CD14-positive monocyte (primary cell): ENCODE measurements at regions not wholly inside any gene's neighbourhood (a gene's known extent, or its start where the extent isn't known, plus 50 kb on each side); places are given as distances from the start of the nearest gene placed in this dataset.

Source experiments
- DNase-seq, 3 donors: peaks; one replicate each; pipeline ENCODE4 v3.0.0-alpha.2; 2011 to 2022
- H2AFZ ChIP-seq: 2 replicates; pipeline ENCODE4 v1.6.0; 2012; ENCODE audit warnings: mild to moderate bottlenecking, low read depth, low read length, inconsistent platforms; ENCODE audit not compliant: insufficient read depth, poor library complexity, severe bottlenecking
- H3K27ac ChIP-seq, 2 donors: 1 replicate in 1 of 2; 2 replicates in 1 of 2; pipeline ENCODE4 v1.5.1; 2012 to 2013; ENCODE audit warnings: low read length in 2 of 2, control low read depth in 1 of 2, inconsistent platforms in 1 of 2, low read depth in 1 of 2, mild to moderate bottlenecking in 1 of 2
- H3K27me3 ChIP-seq, 2 donors: one replicate each; pipeline versions ENCODE4 v1.6.0 to v1.6.1; 2011 to 2013; ENCODE audit warnings: low read length in 2 of 2; ENCODE audit not compliant: control insufficient read depth in 2 of 2, insufficient read depth in 2 of 2
- H3K36me3 ChIP-seq, 2 donors: replicated peaks in 1 of 2; 1 replicate in 1 of 2; 2 replicates in 1 of 2; pipeline versions ENCODE4 v1.5.1 to v1.6.1; 2012 to 2013; ENCODE audit warnings: low read length in 2 of 2, control low read depth in 1 of 2, inconsistent platforms in 1 of 2, mild to moderate bottlenecking in 1 of 2; ENCODE audit not compliant: insufficient read depth in 2 of 2, control insufficient read depth in 1 of 2
- H3K4me1 ChIP-seq, 2 donors: 1 replicate in 1 of 2; 2 replicates in 1 of 2; pipeline versions ENCODE4 v1.5.1 to v1.6.1; 2012 to 2013; ENCODE audit warnings: low read length in 2 of 2, control low read depth in 1 of 2, inconsistent platforms in 1 of 2, mild to moderate bottlenecking in 1 of 2, moderate library complexity in 1 of 2; ENCODE audit not compliant: insufficient read depth in 2 of 2, control insufficient read depth in 1 of 2
- H3K4me2 ChIP-seq: replicated peaks from 2 replicates; pipeline ENCODE3; 2012; ENCODE audit warnings: low read length, moderate library complexity, mild to moderate bottlenecking; ENCODE audit not compliant: poor library complexity, severe bottlenecking; ENCODE audit errors: extremely low read depth
- H3K4me3 ChIP-seq, 3 experiments: fragments of 200-600 bp in 1 of 3; sonication (generic) in 1 of 3; replicated peaks in 1 of 3; 1 replicate in 2 of 3; 2 replicates in 1 of 3; pipeline ENCODE4 v1.5.1; 2011 to 2013; ENCODE audit warnings: low read length in 3 of 3, mild to moderate bottlenecking in 3 of 3, control low read depth in 2 of 3, low read depth in 2 of 3, inconsistent platforms in 1 of 3, moderate library complexity in 1 of 3
- H3K79me2 ChIP-seq: 2 replicates; pipeline ENCODE4 v1.6.0; 2012; ENCODE audit warnings: mild to moderate bottlenecking, control low read depth, inconsistent platforms, low read length, moderate library complexity; ENCODE audit not compliant: insufficient read depth
- H3K9ac ChIP-seq: 2 replicates; pipeline ENCODE4 v1.6.0; 2017; ENCODE audit warnings: low read length, mild to moderate bottlenecking; ENCODE audit not compliant: insufficient read depth, poor library complexity, severe bottlenecking
- H3K9me3 ChIP-seq, 2 donors: replicated peaks in 1 of 2; 1 replicate in 1 of 2; 2 replicates in 1 of 2; pipeline versions ENCODE4 v1.5.1 to v1.6.1; 2012 to 2013; ENCODE audit warnings: low read length in 2 of 2, control low read depth in 1 of 2; ENCODE audit not compliant: control insufficient read depth in 1 of 2, insufficient read depth in 1 of 2
- H4K20me1 ChIP-seq: 2 replicates; pipeline ENCODE4 v1.6.0; 2012; ENCODE audit warnings: mild to moderate bottlenecking, low read length, control low read depth, moderate library complexity; ENCODE audit not compliant: insufficient read depth
- H3K27ac Mint-ChIP-seq, 7 donors: one replicate each; pipeline ENCODE4 v1.8.0; 2020; ENCODE audit warnings: mild to moderate bottlenecking in 7 of 7, mixed read lengths in 7 of 7, moderate library complexity in 6 of 7, inconsistent platforms in 2 of 7
- H3K27me3 Mint-ChIP-seq, 3 donors: one replicate each; pipeline ENCODE4 v1.8.0; 2021 to 2022; ENCODE audit warnings: low read depth in 3 of 3, mild to moderate bottlenecking in 3 of 3, mixed read lengths in 3 of 3, moderate library complexity in 3 of 3, inconsistent platforms in 1 of 3
- H3K36me3 Mint-ChIP-seq, 2 donors: one replicate each; pipeline ENCODE4 v1.8.0; 2020; ENCODE audit warnings: mixed read lengths in 2 of 2, inconsistent platforms in 1 of 2, mild to moderate bottlenecking in 1 of 2
- H3K4me1 Mint-ChIP-seq: one replicate; pipeline ENCODE4 v1.8.0; 2020; ENCODE audit warnings: mild to moderate bottlenecking, mixed read lengths
- H3K4me3 Mint-ChIP-seq, 2 donors: one replicate each; pipeline ENCODE4 v1.8.0; 2020; ENCODE audit warnings: mild to moderate bottlenecking in 2 of 2, mixed read lengths in 2 of 2, moderate library complexity in 1 of 2
- H3K9me3 Mint-ChIP-seq, 7 donors: one replicate each; pipeline ENCODE4 v1.8.0; 2020 to 2022; ENCODE audit warnings: mixed read lengths in 7 of 7, mild to moderate bottlenecking in 6 of 7, moderate library complexity in 6 of 7, inconsistent platforms in 2 of 7
- CTCF ChIP-seq: fragments of 200-600 bp; IDR thresholded peaks from one replicate; pipeline ENCODE4 v1.8.0; 2022; ENCODE audit warnings: antibody characterized with exemption, mild to moderate bottlenecking
- WGBS: methylation state at CpG from one replicate; pipeline ENCODE4 v1.1.5; 2013; ENCODE audit warnings: missing lambda C conversion rate; ENCODE audit not compliant: insufficient coverage; 5-methylcytosine and 5-hydroxymethylcytosine counted together
- intact Hi-C, 2 donors: fragments of 100-400 bp; cut with micrococcal nuclease; formaldehyde crosslinking; loops; one replicate each; pipeline versions ENCODE4 v1.15.0 to v1.15.1; 2023

DNA sequence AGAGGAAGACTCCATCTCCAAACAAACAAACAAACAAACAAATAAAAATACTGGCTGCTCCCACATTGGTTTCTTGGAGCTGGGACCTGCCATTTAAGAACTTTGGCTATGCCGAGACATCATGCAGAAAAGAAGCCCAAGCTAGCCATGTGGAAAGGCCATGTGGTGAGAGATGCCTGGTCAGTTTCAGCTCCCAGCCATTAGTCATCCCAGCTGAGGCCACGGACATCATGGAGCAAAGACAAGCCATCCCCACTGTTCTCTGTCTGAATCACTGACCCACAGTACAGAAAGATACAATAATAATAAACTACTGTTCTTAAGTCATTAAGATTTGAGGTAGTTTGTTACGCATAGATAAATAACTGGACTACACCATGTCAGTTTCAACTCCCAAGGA is 70.0 kb upstream of the PCBD1 start:
- H3K36me3 ChIP-seq: no peaks in the 10 kb centered on the region
- Mint-ChIP-seq H3K9me3 (peaks cover 0 to 2% (median 0%) of the 10 kb centered on the region in 7 donors), H3K27me3 (peaks cover 1 to 6% (median 3%) of the 10 kb centered on the region in 3 donors), H3K4me3 (no peak overlapping the region), H3K27ac (no peak overlapping the region), H3K4me1 (no peaks in the 10 kb centered on the region), H3K36me3 (no peaks in the 10 kb centered on the region)
- 100% methylated on average over 1 of the region's 3 CpGs for WGBS
- H3K9ac ChIP-seq: no peak overlapping the region
- H3K4me1 ChIP-seq: no peaks in the 10 kb centered on the region
- H3K79me2 ChIP-seq: no peaks in the 10 kb centered on the region
- no peaks in the 10 kb centered on the region for H3K27me3 ChIP-seq
- TF ChIP-seq CTCF: no peak
- DNase-seq: no peak
- no peak overlapping the region for H3K4me2 ChIP-seq
- H3K9me3 ChIP-seq: no peaks in the 10 kb centered on the region
- H3K27ac ChIP-seq: no peak overlapping the region
- H2AFZ ChIP-seq: no peak overlapping the region
- H3K4me3 ChIP-seq: no peak overlapping the region
- intact Hi-C loops: no loop called here
- H4K20me1 ChIP-seq: no peaks in the 10 kb centered on the region

- DNase-seq: no peak
- Mint-ChIP-seq H3K36me3 (no peaks in the 10 kb centered on the region), H3K9me3 (peaks cover 0 to 2% (median 0%) of the 10 kb centered on the region in 7 donors), H3K27ac (no peak overlapping the region), H3K4me1 (no peaks in the 10 kb centered on the region), H3K27me3 (peaks cover 1 to 5% (median 3%) of the 10 kb centered on the region in 3 donors), H3K4me3 (no peak overlapping the region)
- Histone ChIP-seq H3K27ac (no peak overlapping the region), H3K9ac (no peak overlapping the region), H4K20me1 (no peaks in the 10 kb centered on the region), H2AFZ (no peak overlapping the region), H3K36me3 (no peaks in the 10 kb centered on the region), H3K4me1 (no peaks in the 10 kb centered on the region), H3K4me2 (no peak overlapping the region), H3K27me3 (no peaks in the 10 kb centered on the region), H3K4me3 (no peak overlapping the region), H3K79me2 (no peaks in the 10 kb centered on the region), H3K9me3 (no peaks in the 10 kb centered on the region)
- TF ChIP-seq CTCF: no peak
- WGBS: 93% methylated on average over 2 of the region's 2 CpGs
- intact Hi-C loops: no loop called here
Observed at GRCh38 chr10:70960316-70960715, 72.0 kb upstream of the PCBD1 start.
